ENCODE measurements at regions not wholly inside any gene's neighbourhood (a gene's known extent, or its start where the extent isn't known, plus 50 kb on each side); places are given as distances from the start of the nearest gene placed in this dataset.

DNA sequence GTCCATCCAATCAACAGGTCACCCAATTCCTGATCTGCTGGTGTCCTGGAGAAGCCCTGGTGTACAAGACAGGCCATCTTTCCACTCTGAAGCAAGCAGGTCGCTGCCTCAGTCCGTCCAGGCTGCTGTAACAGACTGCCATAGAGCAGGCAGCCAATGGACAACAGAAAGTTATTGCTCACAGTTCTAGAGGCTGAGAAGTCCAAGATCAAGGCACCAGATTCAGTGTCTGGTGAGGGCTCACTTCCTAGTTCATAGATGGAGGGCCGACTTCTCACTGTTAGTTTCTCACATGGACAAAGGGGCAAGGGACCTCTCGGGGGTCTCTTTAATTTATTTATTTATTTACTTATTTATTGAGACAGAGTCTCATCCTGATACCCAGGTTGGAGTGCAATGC lies 74.8 kb downstream of the CD24 start:
- Histone ChIP-seq H3K4me3 (ENCODE audit: low read length) (no peak overlapping the region), H3K4me1 (ENCODE audit: control insufficient read depth, insufficient read depth, low read length) (no peaks in the 10 kb centered on the region), H3K9me3 (ENCODE audit: control insufficient read depth, low read length) (peaks cover 2% of the 10 kb centered on the region), H3K27me3 (ENCODE audit: control insufficient read depth, insufficient read depth) (no peaks in the 10 kb centered on the region), H3K27ac (ENCODE audit: low read length) (no peak overlapping the region)
- no peak for ATAC-seq
- 82% methylated on average over 4 of the region's 4 CpGs for WGBS
- DNase-seq: no peak
- intact Hi-C loops (cut with DNase I): no loop called here

DNA sequence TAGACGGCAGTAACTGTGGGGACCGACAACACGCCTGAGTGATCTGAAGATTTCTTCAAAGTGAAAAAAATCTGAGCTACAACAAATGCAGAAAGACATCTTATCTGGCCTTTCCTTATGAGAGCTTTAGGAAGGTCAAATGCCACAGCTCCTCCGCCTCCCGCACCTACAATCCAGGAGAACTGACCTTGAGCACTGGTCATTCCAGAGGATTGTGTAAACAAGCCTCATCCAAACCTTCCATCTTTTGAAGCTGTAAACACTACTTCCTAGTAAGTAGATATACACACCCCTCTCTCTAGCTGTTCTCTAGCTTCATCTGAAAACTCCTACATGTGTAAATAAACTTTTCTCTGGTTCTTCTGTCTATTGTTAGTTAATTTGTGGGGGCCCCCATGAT lies 76.9 kb downstream of the CD24 start:
- intact Hi-C loops (cut with DNase I): no loop called here
- ATAC-seq: no peak
- 66% methylated on average over 5 of the region's 5 CpGs for WGBS
- no peak for DNase-seq
- no peaks in the 10 kb centered on the region for H3K27me3 ChIP-seq (ENCODE audit: control insufficient read depth, insufficient read depth)
- H3K4me3 ChIP-seq (ENCODE audit: low read length): no peak overlapping the region
- H3K9me3 ChIP-seq (ENCODE audit: control insufficient read depth, low read length): peaks cover 2% of the 10 kb centered on the region
- no peaks in the 10 kb centered on the region for H3K4me1 ChIP-seq (ENCODE audit: control insufficient read depth, insufficient read depth, low read length)
- no peak overlapping the region for H3K27ac ChIP-seq (ENCODE audit: low read length)

GRCh38 chr6:106895703-106896040 lies 78.9 kb downstream of the CD24 start:
- intact Hi-C loops (cut with DNase I): no loop called here
- no peak for DNase-seq
- H3K9me3 ChIP-seq (ENCODE audit: control insufficient read depth, low read length): peaks cover 2% of the 10 kb centered on the region
- ATAC-seq: no peak
- H3K27ac ChIP-seq (ENCODE audit: low read length): no peak overlapping the region
- no peaks in the 10 kb centered on the region for H3K27me3 ChIP-seq (ENCODE audit: control insufficient read depth, insufficient read depth)
- 72% methylated on average over 5 of the region's 5 CpGs for WGBS
- H3K4me1 ChIP-seq (ENCODE audit: control insufficient read depth, insufficient read depth, low read length): no peaks in the 10 kb centered on the region
- no peak overlapping the region for H3K4me3 ChIP-seq (ENCODE audit: low read length)

DNA sequence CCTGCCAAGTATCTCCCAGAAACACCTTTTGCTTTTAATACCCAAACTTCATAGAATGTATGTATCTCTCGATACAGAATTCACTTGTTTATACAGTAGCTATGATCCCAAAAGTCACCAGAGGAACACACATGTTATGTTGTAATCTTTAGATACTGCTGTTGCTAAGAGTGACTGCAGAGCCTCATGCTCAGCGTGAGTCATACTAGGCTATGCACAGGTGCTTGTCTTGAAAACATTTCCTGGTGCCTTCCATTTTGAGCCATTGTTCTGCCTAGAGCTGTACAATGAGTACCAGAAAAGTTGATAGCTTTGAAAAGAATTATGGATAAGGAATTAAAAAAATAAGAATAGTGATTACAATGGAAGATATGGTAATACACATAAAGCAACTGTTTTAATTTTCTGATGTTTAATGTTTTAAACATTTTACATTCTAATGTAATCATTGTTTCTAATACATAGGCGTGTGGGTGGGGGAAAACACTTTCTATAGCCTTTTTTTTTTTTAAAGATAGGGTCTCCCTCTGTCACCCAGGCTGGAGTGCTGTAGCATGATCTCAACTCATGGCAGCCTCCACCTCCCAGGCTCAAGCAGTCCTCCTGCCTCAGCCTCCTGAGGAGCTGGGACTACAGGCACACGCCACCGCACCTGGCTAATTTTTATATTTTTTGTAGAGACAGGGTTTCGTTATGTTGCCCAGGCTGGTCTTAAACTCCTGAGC lies 79.4 kb downstream of the CD24 start:
- DNase-seq: no peak
- WGBS: 84% methylated on average over 6 of the region's 6 CpGs
- H3K9me3 ChIP-seq (ENCODE audit: control insufficient read depth, low read length): peaks cover 2% of the 10 kb centered on the region
- intact Hi-C loops (cut with DNase I): no loop called here
- H3K27me3 ChIP-seq (ENCODE audit: control insufficient read depth, insufficient read depth): no peaks in the 10 kb centered on the region
- H3K4me3 ChIP-seq (ENCODE audit: low read length): no peak overlapping the region
- H3K27ac ChIP-seq (ENCODE audit: low read length): no peak overlapping the region
- no peaks in the 10 kb centered on the region for H3K4me1 ChIP-seq (ENCODE audit: control insufficient read depth, insufficient read depth, low read length)
- ATAC-seq: no peak

- no peak overlapping the region for H3K4me3 ChIP-seq (ENCODE audit: low read length)
- intact Hi-C loops (cut with DNase I): no loop called here
- H3K9me3 ChIP-seq (ENCODE audit: control insufficient read depth, low read length): no peaks in the 10 kb centered on the region
- no peak overlapping the region for H3K27ac ChIP-seq (ENCODE audit: low read length)
- no peaks in the 10 kb centered on the region for H3K27me3 ChIP-seq (ENCODE audit: control insufficient read depth, insufficient read depth)
- DNase-seq (no peak), ATAC-seq (no peak)
- 98% methylated on average over 5 of the region's 5 CpGs for WGBS
- no peaks in the 10 kb centered on the region for H3K4me1 ChIP-seq (ENCODE audit: control insufficient read depth, insufficient read depth, low read length)
Measured at GRCh38 chr6:106892186-106892585, 82.3 kb downstream of the CD24 start.

DNA sequence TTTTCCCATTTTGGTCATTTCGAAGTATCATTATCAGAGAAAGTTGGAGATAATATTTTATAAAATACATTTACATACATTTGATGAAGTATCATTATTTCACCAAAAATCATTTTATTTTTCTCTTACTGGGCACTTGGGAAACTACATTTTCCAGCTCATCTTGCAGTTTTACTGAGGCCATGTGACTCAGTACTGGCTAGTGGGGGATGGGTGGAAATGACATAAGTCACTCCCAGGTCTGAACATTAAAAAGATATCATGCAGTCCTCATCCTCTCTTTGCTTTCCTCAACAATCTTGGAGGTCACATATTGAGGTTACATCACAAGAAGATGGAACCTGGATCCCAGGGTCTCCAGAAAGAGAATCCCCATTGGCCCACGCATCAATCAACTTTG lies 84.1 kb downstream of the CD24 start:
- H3K4me3 ChIP-seq (ENCODE audit: low read length): no peak overlapping the region
- 89% methylated on average over 2 of the region's 2 CpGs for WGBS
- intact Hi-C loops (cut with DNase I): no loop called here
- no peaks in the 10 kb centered on the region for H3K4me1 ChIP-seq (ENCODE audit: control insufficient read depth, insufficient read depth, low read length)
- no peak overlapping the region for H3K27ac ChIP-seq (ENCODE audit: low read length)
- ATAC-seq (no peak), DNase-seq (no peak)
- no peaks in the 10 kb centered on the region for H3K9me3 ChIP-seq (ENCODE audit: control insufficient read depth, low read length)
- H3K27me3 ChIP-seq (ENCODE audit: control insufficient read depth, insufficient read depth): no peaks in the 10 kb centered on the region

GRCh38 chr6:106889692-106890091 lies 84.8 kb downstream of the CD24 start:
- H3K4me3 ChIP-seq (ENCODE audit: low read length): no peak overlapping the region
- H3K9me3 ChIP-seq (ENCODE audit: control insufficient read depth, low read length): no peaks in the 10 kb centered on the region
- no peak overlapping the region for H3K27ac ChIP-seq (ENCODE audit: low read length)
- ATAC-seq (no peak), DNase-seq (no peak)
- intact Hi-C loops (cut with DNase I): no loop called here
- no peaks in the 10 kb centered on the region for H3K27me3 ChIP-seq (ENCODE audit: control insufficient read depth, insufficient read depth)
- H3K4me1 ChIP-seq (ENCODE audit: control insufficient read depth, insufficient read depth, low read length): no peaks in the 10 kb centered on the region
- WGBS: 28% methylated on average over 1 of the region's 1 CpG

- Histone ChIP-seq H3K27ac (ENCODE audit: low read length) (no peak overlapping the region), H3K27me3 (ENCODE audit: control insufficient read depth, insufficient read depth) (no peaks in the 10 kb centered on the region), H3K4me3 (ENCODE audit: low read length) (no peak overlapping the region), H3K4me1 (ENCODE audit: control insufficient read depth, insufficient read depth, low read length) (no peaks in the 10 kb centered on the region), H3K9me3 (ENCODE audit: control insufficient read depth, low read length) (no peaks in the 10 kb centered on the region)
- DNase-seq (no peak), ATAC-seq (no peak)
- WGBS: 48% methylated on average over 8 of the region's 8 CpGs
- intact Hi-C loops (cut with DNase I): no loop called here
Measured at GRCh38 chr6:106886922-106887797, 87.4 kb downstream of the CD24 start.

- Histone ChIP-seq H3K27me3 (ENCODE audit: control insufficient read depth, insufficient read depth) (no peaks in the 10 kb centered on the region), H3K9me3 (ENCODE audit: control insufficient read depth, low read length) (no peaks in the 10 kb centered on the region), H3K27ac (ENCODE audit: low read length) (no peak overlapping the region), H3K4me3 (ENCODE audit: low read length) (no peak overlapping the region), H3K4me1 (ENCODE audit: control insufficient read depth, insufficient read depth, low read length) (no peaks in the 10 kb centered on the region)
- intact Hi-C loops (cut with DNase I): no loop called here
- DNase-seq: no peak
- no peak for ATAC-seq
- WGBS: 54% methylated on average over 9 of the region's 9 CpGs
Measured at GRCh38 chr6:106886081-106886843, 88.3 kb downstream of the CD24 start.

- DNase-seq (no peak), ATAC-seq (no peak)
- intact Hi-C loops (cut with DNase I): no loop called here
- H3K9me3 ChIP-seq (ENCODE audit: control insufficient read depth, low read length): no peaks in the 10 kb centered on the region
- 50% methylated on average over 4 of the region's 4 CpGs for WGBS
- no peaks in the 10 kb centered on the region for H3K27me3 ChIP-seq (ENCODE audit: control insufficient read depth, insufficient read depth)
- no peaks in the 10 kb centered on the region for H3K4me1 ChIP-seq (ENCODE audit: control insufficient read depth, insufficient read depth, low read length)
- H3K27ac ChIP-seq (ENCODE audit: low read length): no peak overlapping the region
- no peak overlapping the region for H3K4me3 ChIP-seq (ENCODE audit: low read length)
Measured at GRCh38 chr6:106885679-106886078, 88.8 kb downstream of the CD24 start.

GRCh38 chr6:106884576-106884975 lies 90.0 kb downstream of the CD24 start:
- WGBS: 87% methylated on average over 6 of the region's 6 CpGs
- H3K4me1 ChIP-seq (ENCODE audit: control insufficient read depth, insufficient read depth, low read length): no peaks in the 10 kb centered on the region
- intact Hi-C loops (cut with DNase I): no loop called here
- H3K27ac ChIP-seq (ENCODE audit: low read length): no peak overlapping the region
- no peak for DNase-seq
- no peaks in the 10 kb centered on the region for H3K27me3 ChIP-seq (ENCODE audit: control insufficient read depth, insufficient read depth)
- no peak for ATAC-seq
- H3K9me3 ChIP-seq (ENCODE audit: control insufficient read depth, low read length): no peaks in the 10 kb centered on the region
- no peak overlapping the region for H3K4me3 ChIP-seq (ENCODE audit: low read length)

Measured in right cardiac atrium (tissue), 5 donors.